B cell (primary cell): ENCODE measurements at regions not wholly inside any gene's neighbourhood (a gene's known extent, or its start where the extent isn't known, plus 50 kb on each side); places are given as distances from the start of the nearest gene placed in this dataset.

Experiments used
- ATAC-seq: fragments of 200-7000 bp; cut with Tn5 transposase; one replicate; pipeline ENCODE4 v1.10.0; 2021; ENCODE audit warnings: low read depth, mild to moderate bottlenecking, moderate number of reproducible peaks, moderate library complexity
- CTCF ChIA-PET: fragments of 350-600 bp; sonication (Branson Sonifier 250); formaldehyde crosslinking; loops from one replicate; lab custom pipeline; 2021; ENCODE audit warnings: antibody characterized with exemption, inconsistent platforms; lab: Charles Lee
- POLR2A ChIA-PET: fragments of 350-600 bp; sonication (Branson Sonifier 250); formaldehyde crosslinking; loops from one replicate; lab custom pipeline; 2021; ENCODE audit warnings: antibody characterized with exemption; lab: Charles Lee
- DNase-seq: peaks from one replicate; pipeline ENCODE4 v3.0.0; 2013
- H2AFZ ChIP-seq: 2 replicates; pipeline ENCODE4 v1.6.1; 2012; ENCODE audit warnings: mild to moderate bottlenecking, low read depth, low read length; ENCODE audit not compliant: insufficient read depth, poor library complexity, severe bottlenecking
- H3K27ac ChIP-seq, 2 donors: 1 replicate in 1 of 2; 2 replicates in 1 of 2; pipeline ENCODE4 v1.5.1; 2012 to 2013; ENCODE audit warnings: low read length in 2 of 2, mild to moderate bottlenecking in 2 of 2, moderate library complexity in 1 of 2
- H3K27me3 ChIP-seq, 4 experiments: fragments of 200-600 bp in 1 of 4; sonication (generic) in 1 of 4; replicated peaks in 1 of 4; 1 replicate in 2 of 4; 2 replicates in 2 of 4; pipeline versions ENCODE4 v1.6.1 to v1.7.0; 2013 to 2016; ENCODE audit warnings: low read length in 3 of 4, mild to moderate bottlenecking in 2 of 4, mixed read lengths in 1 of 4, moderate library complexity in 1 of 4; ENCODE audit not compliant: insufficient read depth in 4 of 4, control insufficient read depth in 3 of 4; ENCODE audit errors: control extremely low read depth in 1 of 4
- H3K36me3 ChIP-seq, 2 experiments: replicated peaks in 1 of 2; 1 replicate in 1 of 2; 2 replicates in 1 of 2; pipeline versions ENCODE4 v1.6.1 to v1.7.1; 2013; ENCODE audit warnings: low read length in 1 of 2; ENCODE audit not compliant: insufficient read depth in 2 of 2, control insufficient read depth in 1 of 2; ENCODE audit errors: control extremely low read depth in 1 of 2, extremely low read depth in 1 of 2
- H3K4me1 ChIP-seq, 2 donors: fragments of 200-600 bp in 1 of 2; sonication (generic) in 1 of 2; 1 replicate in 1 of 2; 2 replicates in 1 of 2; pipeline versions ENCODE4 v1.5.1 to v1.6.1; 2013 to 2017; ENCODE audit warnings: low read length in 2 of 2; ENCODE audit not compliant: control insufficient read depth in 2 of 2, insufficient read depth in 2 of 2
- H3K4me2 ChIP-seq: replicated peaks from 2 replicates; pipeline ENCODE3; 2012; ENCODE audit warnings: mild to moderate bottlenecking, low read depth, low read length; ENCODE audit not compliant: poor library complexity, severe bottlenecking
- H3K4me3 ChIP-seq, 5 experiments: fragments of 200-600 bp in 1 of 5; sonication (generic) in 1 of 5; 1 replicate in 3 of 5; 2 replicates in 2 of 5; pipeline versions ENCODE4 v1.5.1 to v1.7.0; 2011 to 2016; ENCODE audit warnings: low read length in 4 of 5, mild to moderate bottlenecking in 4 of 5, low read depth in 2 of 5, control low read depth in 1 of 5, moderate library complexity in 1 of 5; ENCODE audit not compliant: insufficient read depth in 1 of 5; ENCODE audit errors: control extremely low read depth in 1 of 5, extremely low read depth in 1 of 5
- H3K79me2 ChIP-seq: fragments of 200-600 bp; sonication (generic); one replicate; pipeline ENCODE4 v1.6.0; 2016; ENCODE audit warnings: low read length; ENCODE audit not compliant: control insufficient read depth, insufficient read depth
- H3K9ac ChIP-seq: fragments of 200-600 bp; sonication (generic); 2 replicates; pipeline ENCODE4 v1.6.1; 2017; ENCODE audit warnings: mild to moderate bottlenecking, low read length, moderate library complexity
- H3K9me3 ChIP-seq, 3 donors: one replicate each; pipeline versions ENCODE4 v1.6.1 to v1.7.1; 2013; ENCODE audit warnings: low read length in 2 of 3; ENCODE audit not compliant: control insufficient read depth in 2 of 3, insufficient read depth in 1 of 3; ENCODE audit errors: control extremely low read depth in 1 of 3
- H4K20me1 ChIP-seq: 2 replicates; pipeline ENCODE4 v1.6.0; 2012; ENCODE audit warnings: mild to moderate bottlenecking, low read length; ENCODE audit not compliant: insufficient read depth, control insufficient read depth, poor library complexity, severe bottlenecking
- H3K27ac Mint-ChIP-seq: one replicate; pipeline ENCODE4 v1.8.0; 2021; ENCODE audit warnings: mixed read lengths
- H3K27me3 Mint-ChIP-seq: one replicate; pipeline ENCODE4 v1.8.0; 2021; ENCODE audit warnings: mixed read lengths
- H3K4me1 Mint-ChIP-seq: one replicate; pipeline ENCODE4 v1.8.0; 2021; ENCODE audit warnings: mixed read lengths
- H3K4me3 Mint-ChIP-seq: one replicate; pipeline ENCODE4 v1.8.0; 2021; ENCODE audit warnings: mixed read lengths
- H3K9me3 Mint-ChIP-seq: one replicate; pipeline ENCODE4 v1.8.0; 2022; ENCODE audit warnings: mixed read lengths; ENCODE audit not compliant: insufficient read depth
- CTCF ChIP-seq: fragments of 200-600 bp; IDR thresholded peaks from one replicate; pipeline ENCODE4 v1.8.0; 2022; ENCODE audit warnings: antibody characterized with exemption, mild to moderate bottlenecking
- EZH2 ChIP-seq: IDR thresholded peaks from 2 replicates; pipeline ENCODE4 v1.6.1; 2012; ENCODE audit warnings: borderline replicate concordance, low read depth, mild to moderate bottlenecking, moderate library complexity, low read length; ENCODE audit not compliant: insufficient read depth, poor library complexity, severe bottlenecking
- WGBS: methylation state at CpG from one replicate; pipeline ENCODE4 v1.1.5; 2013; ENCODE audit warnings: missing lambda C conversion rate; ENCODE audit not compliant: insufficient coverage; 5-methylcytosine and 5-hydroxymethylcytosine counted together
- intact Hi-C: fragments of 100-400 bp; cut with micrococcal nuclease; formaldehyde crosslinking; loops from one replicate; pipeline ENCODE4 v1.10.0; 2022

GRCh38 chr14:45785240-45785639 lies 532.2 kb upstream of the MIS18BP1 start:
- no peaks in the 10 kb centered on the region for H3K79me2 ChIP-seq
- H3K9ac ChIP-seq = no peak overlapping the region
- no peaks in the 10 kb centered on the region for H3K36me3 ChIP-seq
- intact Hi-C loops = no loop called here
- H2AFZ ChIP-seq = no peak overlapping the region
- H3K27me3 ChIP-seq = no peaks in the 10 kb centered on the region
- ATAC-seq (no peak), DNase-seq (no peak)
- H3K4me2 ChIP-seq = no peak overlapping the region
- H3K4me1 Mint-ChIP-seq = no peaks in the 10 kb centered on the region
- ChIA-PET CTCF (no interaction called here), POLR2A (no interaction called here)
- H3K27ac ChIP-seq = no peak overlapping the region
- peaks cover 7% of the 10 kb centered on the region for H3K9me3 Mint-ChIP-seq
- H3K4me3 Mint-ChIP-seq = no peak overlapping the region
- H3K27ac Mint-ChIP-seq = no peak overlapping the region
- H3K4me3 ChIP-seq = no peak overlapping the region
- TF ChIP-seq CTCF (no peak), EZH2 (no peak)
- H3K9me3 ChIP-seq = peaks cover 4 to 10% (median 6%) of the 10 kb centered on the region in 3 donors
- H4K20me1 ChIP-seq = no peaks in the 10 kb centered on the region
- H3K4me1 ChIP-seq = no peaks in the 10 kb centered on the region
- H3K27me3 Mint-ChIP-seq = no peaks in the 10 kb centered on the region
- WGBS = no CpG with 5 or more reads among the region's 1 CpG

GRCh38 chr14:45766247-45766646 lies 513.2 kb upstream of the MIS18BP1 start:
- CTCF ChIA-PET = no interaction called here
- no peaks in the 10 kb centered on the region for H3K36me3 ChIP-seq
- DNase-seq = no peak
- H2AFZ ChIP-seq = no peak overlapping the region
- Mint-ChIP-seq H3K4me1 (no peaks in the 10 kb centered on the region), H3K27ac (no peak overlapping the region), H3K4me3 (no peak overlapping the region), H3K27me3 (no peaks in the 10 kb centered on the region), H3K9me3 (peaks cover 3% of the 10 kb centered on the region)
- peaks cover 0 to 6% (median 1%) of the 10 kb centered on the region in 3 donors for H3K9me3 ChIP-seq
- H3K4me1 ChIP-seq = no peaks in the 10 kb centered on the region
- no CpG with 5 or more reads among the region's 2 CpGs for WGBS
- no peaks in the 10 kb centered on the region for H3K27me3 ChIP-seq
- H3K79me2 ChIP-seq = no peaks in the 10 kb centered on the region
- no peak overlapping the region for H3K27ac ChIP-seq
- POLR2A ChIA-PET = no interaction called here
- H4K20me1 ChIP-seq = no peaks in the 10 kb centered on the region
- intact Hi-C loops = no loop called here
- no peak overlapping the region for H3K4me3 ChIP-seq
- no peak overlapping the region for H3K4me2 ChIP-seq
- no peak for ATAC-seq
- no peak for TF ChIP-seq EZH2
- no peak for TF ChIP-seq CTCF
- no peak overlapping the region for H3K9ac ChIP-seq
